ENCODE measurements at regions not wholly inside any gene's neighbourhood (a gene's known extent, or its start where the extent isn't known, plus 50 kb on each side); places are given as distances from the start of the nearest gene placed in this dataset.

DNA sequence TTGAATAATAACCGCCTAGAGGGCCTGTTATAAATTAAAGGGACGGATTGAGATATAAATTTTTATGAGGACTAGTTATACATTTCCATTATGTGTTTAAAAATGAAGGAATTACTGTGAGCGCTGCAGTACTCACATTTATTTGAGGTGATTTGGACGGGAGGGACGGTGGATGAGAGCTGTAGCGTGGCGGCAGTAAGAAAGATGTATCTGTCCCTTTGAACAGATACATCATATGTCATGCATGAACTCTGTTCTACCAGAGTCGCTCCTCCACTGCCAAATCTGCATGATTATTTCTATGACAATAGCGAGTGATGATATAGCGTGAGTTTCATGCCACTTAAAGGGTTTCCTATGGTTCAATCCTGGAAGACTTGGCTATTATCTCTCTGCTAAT is 538.8 kb downstream of the MCTP2 start:
- no peak for DNase-seq

DNA sequence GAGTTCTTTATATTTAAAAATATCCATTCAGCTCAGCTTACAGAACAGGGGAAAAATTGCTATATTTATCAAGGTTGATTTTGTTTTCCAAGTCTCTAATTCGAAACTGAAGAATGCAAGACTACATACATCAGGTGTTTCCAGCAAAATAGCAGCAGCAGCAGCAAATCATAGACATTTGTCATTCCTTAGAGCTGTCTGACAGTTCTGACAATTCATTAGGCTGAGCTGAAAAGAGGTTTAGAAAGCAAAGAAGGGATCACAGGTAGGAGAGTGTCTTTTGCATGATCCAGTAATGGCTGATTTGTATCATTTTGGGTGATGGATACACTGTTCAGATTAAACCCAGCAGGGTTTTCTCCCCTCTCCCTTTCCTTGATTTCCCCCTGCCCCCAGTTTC is 545.7 kb downstream of the MCTP2 start:
- no peak for DNase-seq

DNA sequence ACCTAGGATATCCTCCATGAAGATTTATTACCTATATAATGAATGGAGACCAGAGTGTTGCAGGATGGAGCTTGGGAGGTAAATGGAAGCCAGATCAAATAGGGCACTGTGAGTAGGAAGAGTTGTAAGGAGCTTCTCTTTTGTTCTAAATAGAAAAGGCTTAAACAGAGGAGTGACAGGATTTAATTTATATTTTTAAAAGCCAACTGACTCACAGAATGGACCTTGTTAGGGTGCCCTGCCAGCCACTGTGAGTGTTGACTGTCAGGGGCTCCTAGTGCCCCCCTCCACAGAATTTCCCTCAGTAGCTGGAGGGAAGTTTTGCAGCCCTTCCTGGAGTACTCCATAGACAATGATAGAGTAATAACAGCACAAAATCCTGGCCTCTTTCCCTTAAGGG is 547.5 kb downstream of the MCTP2 start:
- DNase-seq = no peak

DNA sequence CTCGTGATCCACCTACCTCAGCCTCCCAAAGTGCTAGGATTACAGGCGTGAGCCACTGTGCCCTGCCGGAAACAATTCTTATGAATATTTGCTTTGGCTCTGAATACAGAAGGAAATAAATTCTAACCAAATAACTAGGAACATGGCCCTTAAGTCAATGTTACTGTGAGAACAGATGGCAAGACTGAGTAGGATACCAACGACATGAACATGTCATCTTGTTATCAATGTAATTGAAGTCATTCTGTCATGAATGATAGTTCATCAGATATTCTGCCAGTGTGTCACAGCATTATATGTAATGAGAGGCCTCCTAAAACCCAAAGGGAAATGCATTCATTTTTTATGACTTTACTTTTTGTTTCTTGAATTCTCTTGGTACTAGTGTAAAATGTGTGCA is 548.8 kb downstream of the MCTP2 start:
- no peak for DNase-seq

DNA sequence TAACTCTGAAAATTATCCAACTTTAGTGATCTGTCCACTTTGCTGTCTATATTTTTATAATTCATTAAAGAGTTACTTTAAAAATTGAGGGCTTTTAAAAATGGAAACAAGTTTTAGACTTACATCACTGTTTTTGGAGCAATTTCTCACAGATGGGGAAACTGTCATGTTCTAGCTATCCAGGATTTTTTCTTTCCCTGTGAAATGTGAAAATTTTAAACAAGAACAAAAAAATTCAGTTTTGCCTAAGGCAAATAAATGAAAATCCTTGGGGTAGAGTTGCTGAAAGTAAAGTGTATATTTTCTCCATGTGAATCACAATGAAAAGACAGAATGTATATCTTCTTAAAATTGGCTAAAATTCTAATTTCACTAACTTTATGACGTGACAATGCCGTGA is 553.7 kb downstream of the MCTP2 start:
- no peak for DNase-seq

DNA sequence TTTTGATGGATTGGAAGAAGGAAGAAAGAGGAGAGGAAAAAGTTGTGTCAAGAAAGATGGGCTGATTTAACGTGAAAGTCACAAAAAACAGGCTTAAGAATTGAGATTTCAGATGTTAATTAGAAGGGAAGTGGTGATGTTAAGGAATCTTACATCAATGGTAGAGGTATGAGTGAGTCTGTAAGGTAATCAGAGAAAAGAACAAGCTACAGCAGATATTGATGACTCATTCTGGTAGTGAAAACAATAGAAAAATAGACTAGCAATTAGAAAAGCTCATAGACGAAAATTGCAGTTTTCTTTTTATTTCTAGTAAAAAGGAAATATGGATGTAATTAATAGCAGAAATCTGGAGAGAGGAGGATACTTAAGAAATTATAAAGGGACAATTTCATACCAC is 559.6 kb downstream of the MCTP2 start:
- no peak for DNase-seq

DNA sequence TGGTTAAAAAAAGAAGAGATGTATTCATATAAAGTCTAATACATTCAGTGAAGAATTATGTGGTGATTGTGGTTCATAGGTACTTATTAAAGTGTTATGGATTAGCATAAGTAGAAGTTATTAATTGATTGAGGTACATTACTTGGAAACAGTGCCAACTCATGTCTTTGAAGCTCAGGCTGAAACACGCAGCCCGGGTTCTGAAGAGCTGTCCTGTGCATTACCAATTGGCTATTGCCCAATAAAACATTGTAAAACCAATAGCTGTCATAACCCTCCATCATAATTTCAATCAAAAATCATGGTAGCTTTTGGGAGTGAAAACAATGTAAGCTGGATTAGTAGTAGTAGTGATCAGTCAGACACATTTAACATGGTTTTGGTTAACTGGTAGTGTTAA is 560.1 kb downstream of the MCTP2 start:
- no peak for DNase-seq

DNA sequence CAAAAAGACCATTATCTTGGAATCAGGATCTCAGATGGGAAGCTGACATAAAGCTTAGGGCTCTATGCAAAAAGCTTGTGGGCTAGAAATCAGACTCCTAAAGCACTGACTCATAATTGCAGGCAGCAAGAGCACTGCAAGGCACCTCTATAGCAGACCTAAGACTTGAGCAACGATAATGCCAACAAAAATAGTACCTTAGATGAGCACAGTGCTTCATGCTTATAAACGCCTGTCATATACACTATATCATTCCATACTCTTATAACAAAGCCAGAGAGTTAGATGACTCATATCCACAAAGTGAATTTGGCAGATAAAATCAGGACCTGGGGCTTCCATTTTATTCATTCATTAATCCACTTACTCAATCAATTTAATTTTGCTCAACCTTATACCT is 560.8 kb downstream of the MCTP2 start:
- no peak for DNase-seq

DNA sequence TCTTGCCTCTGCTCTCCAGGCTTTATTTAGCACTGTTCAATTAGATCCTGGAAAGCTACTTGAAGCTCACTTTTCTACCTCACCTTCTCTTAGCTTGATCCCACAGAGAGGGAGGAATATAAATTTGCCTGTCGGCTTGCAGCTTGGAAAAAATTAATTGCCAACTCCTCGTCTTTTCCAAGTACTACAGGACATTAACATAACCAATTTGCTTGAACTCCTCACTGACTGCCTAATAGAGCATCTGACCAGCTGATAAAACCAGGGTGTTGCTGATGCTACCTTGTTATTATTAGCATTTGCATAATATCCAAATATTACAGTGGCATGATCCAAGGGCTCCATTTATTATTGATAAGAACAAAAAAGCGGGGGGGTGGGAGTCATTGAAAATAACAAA is 561.8 kb downstream of the MCTP2 start:
- no peak for DNase-seq

DNA sequence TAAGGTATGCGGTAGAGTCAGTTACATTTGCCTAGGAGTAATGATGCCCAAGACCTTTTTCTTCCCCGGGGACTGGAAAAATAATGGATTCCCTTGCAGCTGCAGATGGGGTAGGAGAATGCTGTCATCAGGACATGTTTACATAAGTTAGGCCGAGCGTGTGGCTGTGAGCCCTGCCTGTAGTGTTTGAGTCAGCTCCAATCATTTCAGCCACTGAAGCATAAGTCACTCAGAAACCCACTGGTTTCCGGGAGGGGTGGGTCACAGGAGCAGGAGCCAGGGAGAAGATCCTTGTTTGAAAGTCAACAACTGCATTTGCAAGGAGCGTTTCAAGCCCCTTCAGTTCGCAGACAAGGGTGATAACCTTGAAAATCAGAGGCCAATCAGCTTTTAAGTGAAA is 562.3 kb downstream of the MCTP2 start:
- DNase-seq = no peak

DNA sequence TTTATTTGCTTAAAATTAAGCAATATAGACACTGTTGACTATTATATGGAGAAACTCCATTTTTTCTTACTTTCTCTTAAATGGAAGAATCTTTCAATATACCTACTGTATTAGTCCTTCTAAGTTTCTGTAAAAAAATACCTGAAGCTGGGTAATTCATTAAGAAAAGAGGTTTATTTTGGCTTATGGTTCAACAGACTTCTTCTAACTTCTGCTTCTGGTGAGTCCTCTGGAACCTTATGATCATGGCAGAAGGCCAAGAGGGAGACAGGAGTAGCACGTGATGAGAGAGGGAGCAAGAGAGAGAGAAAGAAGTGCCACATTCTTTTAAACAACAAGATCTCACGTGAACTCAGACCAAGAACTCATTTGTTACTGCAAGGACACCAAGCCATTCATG is 573.3 kb downstream of the MCTP2 start:
- no peak for DNase-seq

DNA sequence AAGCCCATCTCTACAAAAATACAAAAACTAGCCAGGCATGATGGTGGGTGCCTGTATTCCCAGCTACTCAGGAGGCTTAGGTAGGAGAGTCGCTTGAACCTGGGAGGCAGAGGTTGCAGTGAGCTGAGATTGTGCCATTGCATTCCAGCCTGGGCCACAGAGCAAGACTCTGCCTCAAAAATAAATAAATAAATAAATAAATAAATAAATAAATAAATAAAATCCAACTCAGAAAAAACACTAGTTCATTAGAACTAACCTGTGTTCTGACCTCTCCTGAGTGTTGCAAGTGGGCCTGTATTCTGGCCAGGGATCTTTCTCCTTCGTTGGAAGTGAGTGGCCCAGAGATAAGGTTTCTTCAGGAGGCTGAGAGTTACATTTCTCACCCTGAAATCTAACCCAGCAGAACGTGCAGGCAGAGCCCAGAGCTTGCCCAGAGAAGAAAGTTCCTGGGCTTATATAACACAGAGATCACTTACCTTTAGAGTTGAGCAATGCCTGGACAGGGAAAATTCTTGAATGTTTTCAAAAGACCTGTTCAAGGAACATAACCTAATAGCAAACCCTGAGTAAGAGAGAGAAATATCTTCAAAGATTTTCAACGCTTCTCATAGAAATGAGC is 583.9 kb downstream of the MCTP2 start:
- no peak for DNase-seq

DNA sequence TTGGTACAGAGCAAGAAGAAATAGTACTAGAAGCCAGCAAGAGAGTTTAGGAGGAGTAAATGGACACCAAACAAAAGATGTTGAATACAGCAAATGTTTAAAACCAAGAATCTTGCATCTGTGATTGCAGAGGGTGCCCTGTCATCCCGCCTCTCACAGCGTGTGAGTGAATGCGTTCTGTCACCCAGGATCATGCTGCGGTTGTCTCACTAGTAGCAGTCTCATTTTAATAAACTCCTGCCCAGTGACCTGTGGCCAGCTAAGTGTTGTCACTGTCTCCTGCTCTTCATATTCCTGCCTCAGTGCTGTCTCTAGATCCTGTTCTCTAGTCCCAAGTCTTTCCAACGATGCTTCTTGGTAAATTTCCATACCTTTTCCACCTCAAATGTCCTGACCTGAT is 584.6 kb downstream of the MCTP2 start:
- DNase-seq = no peak

DNA sequence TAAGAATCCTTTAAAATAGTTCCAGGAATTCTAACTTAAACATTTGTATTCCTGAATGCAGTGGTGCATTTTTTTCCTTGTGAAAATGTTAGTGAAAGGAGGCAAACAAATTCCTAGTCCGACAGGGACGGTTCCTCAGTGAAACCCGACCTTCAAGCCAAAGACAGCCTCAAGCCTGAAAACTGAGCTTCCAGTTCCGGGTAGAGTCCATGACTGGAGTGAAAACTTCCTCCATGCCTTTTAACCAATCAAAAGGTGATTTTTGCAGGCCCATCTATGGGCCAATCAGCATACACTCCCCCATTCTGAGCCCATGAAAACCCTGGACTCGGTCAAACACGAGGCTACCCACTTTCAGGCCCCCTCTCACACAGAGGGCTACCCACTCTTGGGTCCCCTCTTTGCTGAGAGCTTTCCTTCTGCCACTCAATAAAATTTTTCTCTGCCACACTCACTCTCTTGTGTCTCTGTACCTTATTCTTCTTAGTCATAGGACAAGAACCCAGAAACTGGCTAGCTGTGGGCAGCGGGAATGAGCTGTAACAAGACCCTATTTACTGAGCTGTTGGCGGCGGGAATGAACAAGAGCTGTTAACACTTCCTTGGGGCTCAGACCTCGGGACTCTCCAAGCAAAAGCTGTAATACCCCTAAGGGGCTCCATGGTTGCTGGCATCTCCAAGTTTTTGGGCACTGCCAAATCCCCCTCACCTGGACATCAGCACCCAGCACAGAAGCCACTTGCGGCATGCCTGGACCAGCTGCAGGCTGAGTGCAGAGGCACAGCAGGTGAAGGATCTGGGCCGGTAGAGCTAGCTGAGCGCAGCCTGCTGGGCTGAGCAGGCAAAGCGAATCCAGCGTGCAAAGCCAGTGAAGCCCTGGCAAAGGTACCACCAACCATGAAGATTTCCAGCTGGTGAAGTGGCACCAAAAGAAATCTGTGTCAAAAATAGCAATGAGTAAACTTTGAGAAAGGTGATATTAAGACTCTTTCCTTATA is 598.8 kb downstream of the MCTP2 start:
- DNase-seq = no peak

DNA sequence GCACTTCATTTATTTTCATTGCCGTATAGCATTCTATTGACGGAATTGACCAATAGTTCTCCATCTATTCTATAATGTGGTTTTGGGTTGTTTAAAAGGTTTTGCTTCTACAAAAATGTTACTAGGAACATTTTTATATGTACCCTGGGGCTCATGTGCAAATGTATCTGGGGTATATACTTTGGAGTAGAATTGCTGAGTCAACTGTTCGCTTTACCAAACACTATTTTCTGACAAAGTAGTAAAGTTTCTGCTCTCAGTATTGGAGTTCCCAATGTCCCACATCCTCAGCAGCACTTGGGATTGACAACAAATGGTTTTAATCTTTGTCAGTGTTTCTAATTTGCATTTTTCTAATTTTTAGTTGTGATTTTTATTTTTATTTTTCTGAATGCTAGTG is 602.6 kb downstream of the MCTP2 start:
- DNase-seq = no peak

DNA sequence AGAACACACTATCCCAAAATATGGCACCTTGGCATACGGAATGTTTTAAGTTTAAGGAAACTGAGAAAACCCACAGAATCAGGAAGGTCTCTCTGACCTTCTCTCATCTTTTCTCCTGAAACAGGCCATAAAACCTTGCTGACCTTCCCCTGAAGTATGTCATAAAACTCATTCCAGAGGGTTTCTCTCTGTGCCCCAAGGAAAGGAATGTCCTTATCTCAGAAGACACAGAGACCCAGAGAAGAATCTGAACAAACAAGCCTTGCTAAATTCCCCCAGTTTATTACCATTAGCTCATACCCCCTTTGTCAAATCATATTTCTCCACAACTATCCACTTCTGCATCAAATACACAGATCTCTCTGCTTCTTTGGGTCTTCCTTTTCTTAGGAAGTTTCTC is 603.1 kb downstream of the MCTP2 start:
- no peak for DNase-seq

DNA sequence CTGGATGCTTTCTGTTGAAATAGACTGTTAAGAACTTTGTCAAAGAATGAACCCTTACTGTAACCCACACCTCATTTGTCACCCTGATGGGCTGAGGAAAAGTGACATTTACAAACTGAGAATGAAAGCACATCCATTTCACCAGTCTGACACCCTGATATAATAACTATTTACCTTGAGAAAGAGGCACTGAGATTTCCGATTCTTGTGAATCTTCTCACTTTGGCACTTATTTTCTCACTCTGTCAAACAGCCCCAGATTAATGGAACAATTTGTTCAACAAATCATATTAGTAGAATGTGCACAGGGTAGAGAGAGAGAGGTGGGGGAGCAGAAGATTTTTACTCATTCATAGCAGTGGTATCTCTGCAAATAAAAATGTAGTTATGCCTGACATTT is 606.9 kb downstream of the MCTP2 start:
- no peak for DNase-seq

DNA sequence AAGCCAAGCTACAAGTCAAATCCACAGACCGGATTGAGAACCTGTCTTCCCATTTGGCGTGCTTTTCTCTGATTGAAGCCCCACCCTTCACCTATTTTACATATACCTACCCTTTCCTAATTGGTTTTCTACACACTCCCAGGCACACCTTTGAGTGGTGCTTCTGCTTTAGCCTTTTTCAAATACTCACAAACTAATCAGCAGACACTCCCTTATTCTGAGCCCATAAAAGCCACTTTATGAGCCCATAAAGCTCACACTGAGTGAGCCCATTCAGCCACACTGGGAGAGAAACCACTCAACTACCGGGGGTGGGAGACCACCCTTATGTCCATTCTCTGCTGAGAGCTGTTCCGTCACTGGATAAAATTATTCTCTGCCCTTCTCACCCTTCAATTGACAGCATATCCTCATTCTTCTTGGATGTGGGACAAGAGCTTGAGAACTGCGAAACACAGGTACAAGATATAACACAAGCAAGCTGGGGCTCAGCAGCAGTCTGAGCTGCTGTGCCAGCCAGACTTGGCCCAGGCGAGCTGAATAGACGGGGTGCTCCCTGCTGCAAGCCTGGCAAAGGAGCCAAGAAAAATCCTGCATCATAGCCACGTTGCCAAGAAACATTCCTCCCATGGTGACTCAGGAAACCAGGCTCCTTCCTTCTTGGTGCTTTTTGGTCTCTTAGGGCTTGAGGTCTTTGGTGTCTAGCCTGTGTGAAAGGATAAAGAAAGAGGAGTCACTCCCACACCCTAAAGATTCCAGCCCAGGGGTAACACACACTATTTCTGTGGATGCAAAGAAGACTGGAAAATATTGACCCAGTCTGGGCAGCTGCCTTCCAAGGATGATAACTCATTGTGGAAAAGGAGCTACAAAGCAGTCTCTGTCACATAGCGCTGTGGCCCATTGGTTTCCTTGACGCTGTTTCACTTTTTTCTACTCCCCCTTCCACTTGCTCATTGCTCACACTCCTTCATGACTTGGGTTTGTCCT is 609.7 kb downstream of the MCTP2 start:
- DNase-seq = no peak

DNA sequence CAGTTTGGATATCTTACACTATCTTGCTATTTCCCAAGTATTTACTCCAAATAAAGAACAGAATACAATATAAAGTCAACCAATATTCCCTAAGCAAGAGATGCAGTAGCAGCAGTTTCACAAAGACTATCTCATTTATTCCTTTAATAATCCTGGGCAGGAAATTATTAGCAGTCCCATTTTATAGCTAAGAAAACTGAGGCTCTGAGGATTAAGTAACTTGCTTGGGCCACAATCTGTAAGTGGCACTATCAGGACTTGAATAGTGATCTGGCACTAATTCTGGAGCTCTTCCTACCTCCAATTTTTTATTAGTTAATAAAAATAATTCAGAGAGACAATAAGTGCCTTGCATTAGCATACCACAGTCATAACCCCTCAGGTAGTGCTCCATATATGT is 611.7 kb downstream of the MCTP2 start:
- DNase-seq = no peak

DNA sequence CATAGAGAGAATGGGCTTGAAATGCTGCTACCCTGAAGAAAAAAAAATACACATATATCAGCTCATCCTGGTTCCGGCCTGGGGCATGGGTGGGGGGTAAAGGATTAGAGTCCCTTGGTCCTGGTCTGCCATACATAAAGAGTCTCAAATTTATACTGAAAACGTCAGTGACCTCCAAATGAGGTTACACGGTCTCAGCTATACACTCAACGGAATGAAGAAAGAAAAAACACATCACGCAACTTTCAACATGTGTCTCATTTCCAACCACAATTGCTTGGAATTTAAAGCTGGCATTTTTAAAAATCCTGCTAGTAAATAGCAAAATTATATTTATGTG is 612.8 kb downstream of the MCTP2 start:
- DNase-seq = no peak

DNA sequence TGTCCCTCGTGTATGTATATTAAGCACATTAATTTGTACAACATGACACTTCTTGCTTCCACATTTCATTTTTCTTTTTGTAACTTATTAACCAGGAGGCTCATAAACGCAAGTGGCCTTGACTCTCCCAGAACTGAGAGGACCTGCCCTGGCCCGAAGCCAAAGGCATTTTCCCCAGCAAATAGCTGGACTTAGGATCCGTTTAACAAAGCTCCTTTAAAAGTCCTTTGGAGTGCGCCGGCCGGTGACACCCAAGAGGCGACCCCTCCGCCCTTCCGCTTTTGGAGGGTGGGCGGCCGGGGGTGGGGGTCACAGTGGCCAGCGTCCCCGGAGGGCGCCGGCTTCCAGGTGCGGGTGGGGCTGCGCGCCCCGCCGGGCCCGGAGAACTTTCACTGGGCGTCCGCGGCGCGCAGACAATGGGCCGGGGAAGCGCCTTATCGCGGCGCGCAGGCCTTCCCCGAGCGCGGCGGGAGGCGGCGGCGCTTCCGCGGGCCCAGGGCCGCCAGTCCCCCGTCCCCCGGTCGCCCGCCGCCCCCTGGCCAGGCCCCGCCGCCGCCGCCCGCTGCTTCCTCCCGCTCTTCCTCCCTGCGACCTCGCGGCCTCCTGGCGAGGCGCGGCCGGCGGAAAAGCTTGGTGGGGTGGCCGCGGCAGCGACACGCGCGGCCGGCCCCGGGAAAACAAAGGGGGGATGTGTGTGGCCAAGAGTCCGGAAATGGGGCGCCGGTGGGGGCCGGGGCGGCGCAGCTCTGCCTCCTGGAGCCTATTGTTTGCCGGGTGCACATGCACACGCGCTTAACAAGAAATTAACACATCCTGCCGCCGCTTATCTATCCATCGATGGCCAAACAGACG is 613.4 kb downstream of the MCTP2 start:
- peak; percentile 80 for DNase-seq

DNA sequence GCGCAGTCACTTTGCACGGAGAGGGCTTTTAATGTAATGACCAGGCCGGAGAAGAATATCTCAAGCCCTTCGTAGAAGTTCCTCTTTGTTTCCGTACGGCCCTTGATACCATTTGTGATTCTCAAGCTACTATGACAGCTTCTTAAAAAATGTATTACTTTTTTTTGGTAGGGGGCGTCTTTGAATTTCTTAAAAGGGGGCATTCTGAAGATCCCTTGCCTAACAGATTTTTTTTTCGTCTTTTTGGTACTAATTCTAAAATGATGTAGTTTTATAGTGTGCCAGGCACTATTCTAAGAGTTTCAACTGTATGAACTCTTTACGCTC is 614.0 kb downstream of the MCTP2 start:
- no peak for DNase-seq

DNA sequence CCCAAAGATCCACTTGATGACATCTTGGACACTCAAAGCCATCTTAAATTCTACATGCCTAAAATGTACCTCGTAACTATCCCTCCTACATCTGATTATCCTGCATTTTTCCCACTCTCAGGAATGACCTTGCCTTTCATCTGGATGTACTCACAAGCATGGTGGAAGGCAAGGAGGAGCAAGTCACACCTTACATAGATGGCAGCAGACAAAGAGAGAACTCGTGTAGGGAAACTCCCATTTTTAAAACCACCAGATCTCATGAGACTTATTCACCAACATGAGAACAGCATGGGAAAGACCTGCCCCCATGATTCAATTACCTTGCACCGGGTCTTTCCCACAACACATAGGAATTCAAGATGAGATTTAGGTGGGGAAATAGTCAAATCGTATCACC is 616.0 kb downstream of the MCTP2 start:
- DNase-seq = no peak
